Inferior parietal cortex (tissue), 1 donor: ENCODE measurements at regions not wholly inside any gene's neighbourhood (a gene's known extent, or its start where the extent isn't known, plus 50 kb on each side); places are given as distances from the start of the nearest gene placed in this dataset.

Experiments used
- DNase-seq: peaks from one replicate; pipeline ENCODE4 v3.0.0-alpha.2; 2016; ENCODE audit errors: extremely low spot score

- peak; percentile 85 for DNase-seq
Measured at GRCh38 chr6:26311385-26312095, 53.5 kb upstream of the BTN3A2 start.

- no peak for DNase-seq
Measured at GRCh38 chr6:26312096-26312463, 52.9 kb upstream of the BTN3A2 start.

DNA sequence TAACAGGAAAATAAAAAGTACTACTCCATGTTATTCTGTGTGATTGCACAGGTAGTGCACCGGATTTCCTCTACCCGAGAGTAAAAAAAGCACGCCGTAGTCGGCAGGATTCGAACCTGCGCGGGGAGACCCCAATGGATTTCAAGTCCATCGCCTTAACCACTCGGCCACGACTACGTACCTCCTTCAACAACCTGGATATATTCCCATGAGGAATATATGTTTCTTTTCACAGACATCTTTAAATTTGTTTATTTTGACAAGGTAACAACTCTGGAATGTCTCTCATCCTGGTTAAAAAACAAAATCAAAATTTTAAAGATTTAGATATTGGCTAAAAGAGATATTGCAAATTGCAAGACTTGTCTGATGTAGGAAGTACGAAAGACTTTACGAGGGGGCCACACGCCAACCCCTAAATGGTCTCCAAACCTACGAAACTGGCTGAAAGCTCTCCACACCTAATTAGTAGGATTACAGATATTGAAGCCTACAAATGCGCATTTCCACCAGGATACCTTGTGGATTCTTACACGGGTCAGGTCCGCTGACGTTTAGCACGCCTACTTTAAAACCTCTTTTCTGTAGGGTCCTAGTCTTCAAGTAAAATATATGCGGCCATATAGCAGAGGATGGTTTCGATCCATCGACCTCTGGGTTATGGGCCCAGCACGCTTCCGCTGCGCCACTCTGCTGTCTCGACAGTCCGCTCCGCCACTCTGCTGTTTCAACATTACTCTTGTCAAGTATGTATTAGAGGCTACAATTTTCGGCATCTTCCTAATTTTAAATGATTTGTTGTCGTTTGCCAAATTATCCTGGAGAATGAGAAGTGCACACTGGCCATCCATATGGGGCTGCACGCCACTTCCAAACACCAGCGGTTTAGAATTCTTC, 52.2 kb upstream of the BTN3A2 start:
- peak; percentile 90 for DNase-seq
